ENCODE measurements at regions not wholly inside any gene's neighbourhood (a gene's known extent, or its start where the extent isn't known, plus 50 kb on each side); places are given as distances from the start of the nearest gene placed in this dataset.
"Not testable (repeated sequence)": the region's sequence is repeated elsewhere in the genome, so short reads cannot be mapped to it uniquely, and the experiment has no call there.

DNA sequence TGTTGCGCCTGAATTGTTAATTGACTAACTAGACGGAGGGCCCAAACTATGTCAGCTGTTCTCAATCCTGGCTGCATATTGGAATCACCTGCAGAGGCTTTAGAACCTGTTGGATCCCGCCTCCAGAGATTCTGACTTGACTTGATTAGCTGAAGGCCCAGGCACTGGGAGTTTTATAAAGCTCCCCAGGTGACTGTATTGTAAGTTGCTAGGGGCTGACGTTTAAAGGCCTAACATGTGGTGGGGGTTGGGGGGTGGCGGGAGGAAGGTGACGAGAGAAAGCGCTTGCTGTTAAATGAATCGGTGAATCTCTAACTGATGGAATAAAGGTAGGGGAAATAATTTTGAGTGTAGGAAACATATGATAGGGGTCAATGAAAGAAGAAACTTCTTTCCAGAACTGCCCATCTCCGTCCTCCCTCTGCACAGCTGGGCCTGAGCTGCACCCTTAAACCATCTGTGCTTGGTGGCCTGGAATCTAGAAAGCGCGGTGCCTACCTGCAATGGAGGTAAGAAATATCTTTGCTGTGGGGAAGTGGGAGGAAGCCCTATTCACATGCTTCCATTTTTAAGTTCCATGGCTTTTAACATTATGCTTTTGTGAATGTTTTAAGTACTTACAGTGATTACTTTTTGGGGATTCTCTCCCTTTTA is 225.0 kb upstream of the FAM3C start:
- no peak for DNase-seq (ENCODE audit: low spot score)

DNA sequence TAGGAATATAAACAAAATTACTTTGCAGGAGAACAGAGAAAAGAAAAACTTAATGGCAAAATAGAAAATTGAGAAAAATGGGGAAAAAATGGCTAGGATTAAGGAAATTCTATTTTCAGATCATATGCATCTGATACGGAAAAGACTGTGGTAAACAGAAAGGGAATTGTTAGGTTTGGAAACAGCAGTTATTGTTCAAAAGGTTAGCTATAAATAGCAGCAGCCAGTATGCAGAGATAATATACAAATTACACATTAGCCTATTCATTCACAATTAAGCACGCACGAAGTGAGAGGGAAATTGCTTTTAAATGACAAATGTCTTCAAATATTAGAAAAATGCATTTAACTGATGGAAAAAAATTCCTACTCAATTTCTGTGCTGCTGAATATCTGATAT is 224.1 kb upstream of the FAM3C start:
- no peak for DNase-seq (ENCODE audit: low spot score)

DNA sequence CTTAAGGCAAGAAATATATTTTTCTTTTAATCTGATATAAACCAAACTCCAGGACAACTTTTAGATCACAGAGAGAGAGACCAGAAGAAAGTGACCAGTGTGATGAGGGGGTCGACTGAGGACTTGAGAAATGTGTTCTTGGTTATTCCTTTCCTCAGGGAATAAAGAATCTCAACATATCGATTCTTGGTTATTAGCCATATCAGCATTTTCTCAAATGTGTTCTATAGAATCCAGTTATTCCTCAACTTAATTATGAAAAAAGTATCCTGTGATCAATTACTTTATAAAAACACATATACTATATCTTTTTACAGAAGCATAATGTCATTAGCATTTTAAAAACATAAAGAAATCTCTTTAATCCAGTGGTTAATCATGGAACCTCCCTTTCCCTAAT is 222.1 kb upstream of the FAM3C start:
- no peak for DNase-seq (ENCODE audit: low spot score)

DNA sequence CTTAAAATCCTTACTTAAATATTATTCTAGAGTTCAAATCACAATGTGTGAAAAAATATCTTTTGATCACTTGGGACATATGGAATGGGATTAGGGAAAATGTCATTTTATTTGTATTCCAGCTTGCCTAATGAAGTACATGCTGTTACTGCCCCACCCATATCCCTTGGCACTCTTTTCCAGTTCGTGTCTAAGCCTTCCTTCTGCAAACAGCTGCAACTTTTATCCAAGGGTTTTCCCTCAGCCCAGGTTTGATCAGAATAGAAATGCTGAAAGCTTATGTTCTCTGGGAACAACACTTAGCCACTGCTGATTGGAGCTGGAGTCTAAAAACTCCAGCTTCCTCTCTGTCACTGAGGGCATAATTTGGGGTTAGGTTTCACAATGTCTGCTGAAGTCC is 214.1 kb upstream of the FAM3C start:
- DNase-seq (ENCODE audit: low spot score), result no peak

DNA sequence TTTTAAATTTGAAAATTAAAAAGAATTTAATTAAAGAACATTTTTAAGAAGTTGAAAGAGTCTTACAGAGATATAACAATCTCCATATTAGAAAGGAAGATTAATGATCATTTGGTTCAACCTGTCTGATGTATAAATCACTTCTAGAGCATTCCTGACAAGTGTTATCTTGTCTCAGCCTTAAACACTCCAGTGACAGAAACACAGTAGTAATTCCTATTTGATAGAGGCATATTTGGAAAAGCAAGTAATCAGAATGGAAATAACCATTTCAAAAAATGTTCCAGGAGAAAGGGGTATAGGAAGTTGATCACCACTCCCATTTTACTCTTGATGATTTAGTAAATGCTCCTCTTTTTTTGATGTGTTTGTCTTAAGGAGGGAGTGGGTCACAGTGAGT is 213.1 kb upstream of the FAM3C start:
- DNase-seq (ENCODE audit: low spot score), result no peak

DNA sequence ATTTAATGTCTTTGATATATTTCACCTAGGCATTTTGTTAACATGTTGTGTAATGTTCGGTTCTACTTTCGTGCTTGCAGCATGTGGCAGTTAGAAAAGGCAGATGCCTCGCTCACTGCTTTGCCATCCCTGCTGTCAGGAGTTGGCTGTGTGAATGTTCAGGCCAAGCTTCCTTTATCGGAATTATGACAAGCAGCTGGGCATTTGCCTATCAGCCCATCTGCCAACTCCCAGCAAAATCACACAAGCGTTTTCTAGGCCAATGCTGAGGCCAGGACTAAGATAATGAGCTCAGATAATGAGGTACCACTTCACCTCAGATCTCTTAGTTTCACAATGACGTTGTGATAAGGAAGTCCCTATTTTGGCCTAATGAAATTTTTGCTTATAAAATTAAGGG is 212.7 kb upstream of the FAM3C start:
- DNase-seq (ENCODE audit: low spot score), result no peak

DNA sequence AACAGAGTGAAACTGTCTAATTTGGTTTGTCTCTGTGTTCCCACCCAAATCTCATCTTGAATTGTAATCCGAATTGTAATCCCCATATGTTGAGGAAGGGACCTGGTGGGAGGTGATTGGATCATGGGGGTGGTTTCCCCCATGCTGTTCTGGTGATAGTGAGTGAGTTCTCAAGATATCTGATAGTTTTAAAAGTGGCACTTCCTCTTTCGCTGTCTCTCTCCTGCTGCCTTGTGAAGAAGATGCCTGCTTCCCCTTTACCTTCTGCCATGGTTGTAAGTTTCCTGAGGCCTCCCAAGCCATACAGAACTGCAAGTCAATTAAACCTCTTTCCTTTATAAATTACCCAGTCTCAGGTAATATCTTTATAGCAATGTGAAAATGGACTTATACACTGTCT is 212.1 kb upstream of the FAM3C start:
- not testable (repeated sequence) for DNase-seq (ENCODE audit: low spot score)

DNA sequence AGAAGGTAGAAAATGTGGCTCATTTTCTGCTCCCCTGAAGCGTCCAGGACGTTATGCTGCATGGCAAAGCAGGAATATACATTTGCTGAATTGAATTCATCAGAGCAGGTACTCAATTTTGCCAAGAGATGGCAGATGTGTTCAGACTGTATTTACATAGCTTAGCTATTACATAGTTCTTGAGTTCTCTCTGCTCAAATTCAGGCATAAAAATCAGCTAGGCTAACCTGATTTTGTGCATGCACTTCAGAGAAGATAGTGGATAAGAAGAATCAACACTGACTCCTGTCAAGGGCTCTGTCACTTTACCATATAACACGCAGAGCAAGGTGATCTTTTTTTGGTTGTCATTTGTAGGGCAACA is 209.2 kb upstream of the FAM3C start:
- DNase-seq (ENCODE audit: low spot score), result no peak

DNA sequence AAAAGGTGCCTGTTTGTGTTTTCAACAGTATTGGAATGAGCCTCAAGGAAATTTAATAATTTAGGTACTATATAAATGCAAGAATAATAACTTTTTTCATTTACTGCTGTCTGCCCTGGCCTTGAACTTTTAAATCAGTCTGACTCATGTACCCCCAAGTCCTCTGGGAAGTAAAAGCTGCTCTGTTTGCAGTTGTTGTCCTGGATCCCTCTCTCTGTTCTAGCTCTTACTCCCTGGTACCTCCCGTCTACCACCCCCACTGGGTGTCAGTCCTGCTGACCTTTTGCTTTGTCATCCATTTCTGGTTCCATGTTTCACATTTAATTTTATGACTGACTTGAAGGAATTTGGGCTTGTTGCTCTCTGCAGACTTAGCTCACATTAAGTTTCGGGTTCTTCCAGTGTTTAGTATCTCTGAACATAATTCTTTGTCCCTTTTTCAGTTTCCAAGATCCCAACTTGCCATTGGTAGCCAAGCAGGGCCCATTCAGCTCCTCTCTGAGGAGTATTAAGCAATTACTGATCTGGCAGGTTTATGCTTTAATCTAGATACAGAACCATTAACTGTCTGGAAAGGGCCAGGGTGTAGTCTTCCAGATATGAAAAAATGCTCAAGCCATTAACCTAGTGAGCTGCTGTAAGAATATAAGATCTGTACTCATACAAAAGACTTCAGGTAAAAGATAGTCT is 208.7 kb upstream of the FAM3C start:
- no peak for DNase-seq (ENCODE audit: low spot score)

DNA sequence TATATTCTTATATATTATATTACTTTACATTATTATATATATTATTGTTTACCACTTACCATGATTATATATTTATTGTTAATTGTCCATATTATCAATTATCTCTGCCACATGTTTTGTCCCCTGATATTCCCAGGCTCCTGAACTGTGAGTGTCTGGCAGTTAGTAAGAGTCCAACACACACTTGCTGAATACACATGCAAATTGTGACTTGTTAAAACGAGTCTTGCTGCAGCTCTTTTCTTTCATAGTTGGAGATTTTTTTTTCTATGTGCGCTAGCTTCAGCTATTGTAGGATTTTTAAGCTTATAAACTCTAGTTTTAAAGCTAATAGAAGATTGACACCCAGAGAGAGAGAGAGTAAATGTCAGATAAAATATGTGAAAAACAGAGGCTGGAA is 207.8 kb upstream of the FAM3C start:
- DNase-seq (ENCODE audit: low spot score), result no peak

DNA sequence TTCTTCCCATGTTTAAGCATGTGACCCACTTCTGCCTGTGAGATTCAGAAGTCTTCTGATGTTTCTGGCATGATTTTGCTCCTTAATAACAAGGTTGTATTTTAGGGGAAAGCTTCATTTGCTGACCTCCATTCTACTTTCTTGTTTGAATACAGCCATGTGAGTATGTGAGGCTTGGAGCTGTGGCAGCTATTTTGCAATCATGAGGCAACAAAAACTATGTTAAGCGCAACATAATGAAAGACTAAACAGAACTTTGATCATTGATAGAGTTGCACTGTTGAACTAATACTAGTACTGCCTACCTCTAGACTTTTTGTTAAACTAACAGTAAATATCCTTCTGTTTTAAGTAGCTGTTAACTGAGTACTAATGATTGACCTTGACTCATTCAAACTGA is 203.8 kb upstream of the FAM3C start:
- no peak for DNase-seq (ENCODE audit: low spot score)

DNA sequence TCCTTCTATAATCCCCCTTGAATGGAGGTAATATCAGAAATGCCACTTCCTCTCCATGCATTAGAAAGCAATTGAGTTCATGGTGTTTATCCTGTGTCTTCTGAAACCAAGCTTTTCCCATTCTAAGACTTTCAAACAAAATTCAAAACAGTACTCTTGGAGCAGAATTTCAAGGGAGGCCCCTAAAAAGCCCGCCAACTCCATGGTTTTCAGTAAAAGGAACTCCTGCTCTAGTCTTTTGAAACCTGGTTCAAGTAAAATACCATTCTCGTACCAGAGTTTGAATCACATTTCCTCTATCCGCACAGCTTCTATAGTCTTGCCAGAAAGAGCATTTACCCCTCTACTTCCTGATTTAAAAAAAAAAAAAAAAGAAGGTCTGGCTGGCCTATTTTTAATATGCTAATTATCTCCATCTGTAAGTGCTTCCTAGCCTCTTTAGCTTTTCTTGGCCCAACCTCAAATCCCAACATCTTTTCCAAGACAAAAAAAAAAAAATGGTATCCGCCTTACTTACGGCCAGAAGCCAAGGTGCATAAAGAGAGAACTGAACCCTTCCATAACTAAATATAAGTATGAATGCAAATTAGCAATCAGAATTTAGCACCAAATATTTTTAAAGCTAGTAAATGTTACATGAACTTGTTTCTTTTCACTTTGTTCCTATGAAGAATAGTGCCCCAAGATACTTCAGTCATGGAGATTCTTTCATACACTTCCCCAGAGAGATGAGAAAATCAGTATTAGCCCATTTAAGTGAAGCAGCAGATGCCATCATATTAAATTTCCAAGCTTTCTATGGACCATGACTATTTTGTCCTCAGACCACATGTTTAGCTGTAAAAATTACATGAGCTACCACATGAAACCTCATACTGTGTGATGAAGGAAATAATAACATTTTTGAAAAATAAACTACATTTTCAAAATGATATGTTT is 199.9 kb upstream of the FAM3C start:
- DNase-seq (ENCODE audit: low spot score), result no peak

DNA sequence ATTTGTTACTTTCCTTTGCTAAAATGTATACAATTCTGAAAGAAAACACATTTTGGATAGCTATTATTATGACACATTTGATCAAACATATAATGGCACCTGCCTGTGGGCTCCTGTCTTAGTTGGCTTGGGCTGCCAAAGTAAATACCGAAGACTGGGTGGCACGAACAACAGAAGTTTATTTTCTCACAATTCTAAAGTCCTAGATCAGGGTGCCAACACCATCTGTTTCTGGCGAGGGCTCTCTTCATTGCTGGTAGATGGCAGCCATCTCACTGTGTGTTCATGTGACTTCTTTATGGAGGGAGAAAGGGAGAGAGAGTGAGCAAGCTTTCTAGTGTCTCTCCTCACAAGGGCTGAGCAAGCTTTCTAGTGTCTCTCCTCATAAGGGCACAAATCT is 195.8 kb upstream of the FAM3C start:
- DNase-seq (ENCODE audit: low spot score), result no peak

DNA sequence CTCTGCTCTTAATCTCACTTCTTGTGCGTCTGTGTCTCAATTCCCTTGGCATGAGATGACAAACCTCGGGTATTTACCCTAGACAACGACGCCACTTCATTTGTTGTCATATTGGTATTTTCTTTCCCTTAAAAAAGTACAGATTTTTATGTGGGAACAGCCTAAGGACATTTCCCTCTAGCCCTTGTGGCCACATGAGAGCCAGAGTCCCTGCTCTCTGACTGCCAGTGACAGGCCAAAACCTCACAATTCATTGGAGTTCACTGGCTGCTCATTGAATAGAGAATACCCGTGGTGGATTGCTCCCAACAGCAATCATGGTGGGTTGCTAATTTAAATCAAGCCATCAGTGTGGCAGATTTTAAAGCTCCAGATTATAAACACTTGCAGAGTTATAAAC is 191.3 kb upstream of the FAM3C start:
- no peak for DNase-seq (ENCODE audit: low spot score)

DNA sequence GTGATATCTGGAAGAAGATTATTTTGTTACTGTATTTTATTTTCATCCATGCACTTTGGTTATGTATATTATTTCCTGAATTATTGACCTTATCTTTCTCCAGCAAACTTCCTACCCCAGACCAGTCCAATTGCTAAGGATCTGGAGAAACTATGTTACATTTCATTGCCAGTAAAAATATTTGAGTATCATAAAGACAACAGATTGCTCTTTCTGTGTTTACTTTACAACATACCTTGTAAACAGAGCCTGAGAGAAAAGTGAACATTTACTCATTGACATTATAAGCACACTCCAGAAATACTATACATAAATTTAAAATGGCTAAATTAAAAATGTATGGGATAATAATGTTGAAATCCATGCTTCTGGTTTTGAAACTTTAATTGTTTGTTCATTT is 186.2 kb upstream of the FAM3C start:
- DNase-seq (ENCODE audit: low spot score), result no peak

DNA sequence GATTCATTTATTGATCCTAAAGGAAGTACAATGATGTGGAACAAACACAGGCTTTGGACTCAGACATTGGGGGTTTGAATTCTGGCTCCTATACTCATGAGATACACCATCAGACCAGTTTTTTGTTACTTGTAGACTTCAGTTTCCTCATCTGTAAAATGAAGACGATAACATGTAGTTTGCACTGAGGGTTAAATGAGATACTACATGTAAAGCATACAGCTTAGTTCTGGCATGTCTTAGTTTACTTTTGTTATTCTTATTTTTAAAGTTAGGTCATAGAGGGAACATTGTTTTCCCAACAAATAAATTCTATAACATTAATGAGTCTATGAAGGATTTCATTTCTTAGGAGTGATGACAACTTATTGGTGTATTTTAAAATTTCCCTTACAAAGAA is 183.5 kb upstream of the FAM3C start:
- DNase-seq (ENCODE audit: low spot score), result no peak

DNA sequence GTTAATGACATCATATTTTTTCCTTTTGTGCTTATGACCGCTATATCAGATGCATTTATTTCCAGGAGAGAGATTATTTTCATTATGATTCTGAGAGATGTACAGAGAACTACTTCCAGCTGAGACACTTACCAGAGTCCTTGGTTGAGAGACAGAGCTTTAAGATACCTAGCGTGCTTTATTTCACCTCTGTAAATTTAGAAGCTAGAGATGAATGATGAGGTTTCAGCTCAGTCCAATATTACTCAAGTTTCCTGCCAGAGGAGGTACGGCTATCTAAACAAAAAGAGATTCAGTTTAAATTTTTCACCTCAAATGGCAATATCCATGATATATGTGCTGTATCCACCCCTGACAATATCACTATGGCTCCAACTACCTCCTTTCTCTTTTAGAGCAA is 182.6 kb upstream of the FAM3C start:
- no peak for DNase-seq (ENCODE audit: low spot score)

DNA sequence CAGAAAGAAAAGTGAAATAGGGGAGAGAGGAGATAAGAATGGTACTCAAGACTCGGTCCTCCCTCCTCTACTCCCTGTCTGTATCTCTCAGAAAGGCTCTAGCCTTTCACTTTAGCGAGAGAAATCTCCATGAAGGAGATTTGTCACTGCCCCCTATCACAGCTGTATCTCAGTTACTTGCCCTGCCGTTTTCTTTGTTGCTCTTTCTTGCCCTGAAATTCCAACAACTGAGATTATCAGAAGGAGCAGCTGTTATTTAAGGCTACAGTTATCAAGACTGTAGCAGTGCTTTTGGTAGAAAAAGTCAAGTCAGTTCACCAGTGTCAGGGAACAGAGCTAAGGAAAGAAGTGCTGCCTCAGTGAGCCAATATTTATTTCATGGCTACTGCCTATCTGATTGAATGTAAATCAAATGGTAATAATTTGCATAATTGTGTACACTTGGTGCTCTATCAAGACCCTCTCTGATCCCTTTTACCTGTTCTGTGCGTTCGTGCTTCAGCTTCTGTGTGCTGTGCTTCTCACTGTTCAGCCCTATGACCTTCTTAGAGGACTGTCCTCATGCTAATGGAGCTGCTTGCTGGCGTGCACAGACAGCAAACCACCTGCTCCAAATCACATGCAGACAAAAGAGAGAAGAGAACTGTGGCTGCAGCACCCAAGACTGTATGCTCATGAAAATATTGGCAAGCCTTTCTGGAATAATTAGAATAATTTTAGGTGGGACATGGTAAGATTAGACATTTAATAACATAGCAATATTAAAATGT is 180.2 kb upstream of the FAM3C start:
- no peak for DNase-seq (ENCODE audit: low spot score)

DNA sequence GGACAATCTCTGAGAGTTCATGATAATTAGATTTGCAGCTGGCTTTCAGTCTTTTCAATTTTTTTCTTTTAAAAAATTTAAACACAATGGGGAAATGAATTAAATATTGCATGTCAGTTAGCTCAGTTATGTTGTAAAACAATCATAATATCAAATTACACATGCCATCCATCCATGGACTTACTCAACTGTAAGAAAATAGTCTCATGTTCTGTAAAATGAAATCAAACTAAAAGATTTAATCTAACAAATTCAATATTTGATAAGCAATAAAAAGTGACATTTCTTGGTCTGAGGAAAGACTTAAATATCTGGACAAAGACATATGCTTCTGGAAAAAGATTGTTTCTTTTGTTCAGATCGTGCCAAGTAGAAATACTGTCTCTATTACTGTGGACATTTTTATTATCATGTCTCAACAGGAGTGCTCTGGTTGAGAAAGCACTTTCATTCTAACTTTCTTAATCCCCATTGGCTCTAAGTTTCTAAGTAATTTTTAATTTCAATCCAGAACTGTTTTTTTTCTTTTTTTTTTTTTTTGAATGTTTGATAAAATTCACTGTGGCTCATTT is 179.2 kb upstream of the FAM3C start:
- no peak for DNase-seq (ENCODE audit: low spot score)

DNA sequence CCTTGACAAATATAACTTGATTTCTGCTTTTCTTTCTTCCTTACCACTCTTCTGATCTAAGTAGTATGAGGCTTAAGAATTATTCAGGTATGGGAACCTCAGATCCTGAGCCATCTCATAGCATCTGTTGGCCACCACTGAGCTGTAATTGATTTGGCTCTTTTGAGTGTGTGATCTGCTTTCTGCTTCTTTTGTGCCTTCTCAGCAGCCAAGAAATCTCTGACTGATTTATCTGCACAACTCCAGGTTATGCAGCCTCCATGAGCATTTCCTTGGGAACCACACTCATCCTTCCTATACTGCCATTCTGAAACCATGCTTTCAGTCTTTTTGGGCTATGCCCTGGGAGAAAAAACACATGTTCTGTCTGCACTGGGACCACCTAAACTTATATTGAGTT is 178.0 kb upstream of the FAM3C start:
- no peak for DNase-seq (ENCODE audit: low spot score)

DNA sequence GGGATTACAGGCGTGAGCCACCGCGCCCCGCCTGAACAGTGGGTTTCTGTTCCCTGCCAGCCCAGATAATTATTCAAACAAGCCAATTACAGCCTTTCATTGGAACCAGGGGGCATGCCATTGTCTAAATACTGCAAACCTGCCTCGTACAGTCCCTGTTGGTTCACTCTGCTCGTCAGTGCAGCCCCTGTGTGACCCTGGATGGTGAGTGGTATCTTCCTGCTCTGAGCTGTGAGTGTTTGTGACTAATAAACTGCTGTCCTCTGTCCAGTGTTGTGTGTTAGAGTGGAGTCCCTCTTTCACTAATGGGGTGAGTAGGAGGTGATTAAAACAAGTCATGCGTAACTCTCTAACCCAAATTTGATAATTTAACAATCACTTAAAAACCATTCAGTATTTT is 176.5 kb upstream of the FAM3C start:
- DNase-seq (ENCODE audit: low spot score), result no peak

DNA sequence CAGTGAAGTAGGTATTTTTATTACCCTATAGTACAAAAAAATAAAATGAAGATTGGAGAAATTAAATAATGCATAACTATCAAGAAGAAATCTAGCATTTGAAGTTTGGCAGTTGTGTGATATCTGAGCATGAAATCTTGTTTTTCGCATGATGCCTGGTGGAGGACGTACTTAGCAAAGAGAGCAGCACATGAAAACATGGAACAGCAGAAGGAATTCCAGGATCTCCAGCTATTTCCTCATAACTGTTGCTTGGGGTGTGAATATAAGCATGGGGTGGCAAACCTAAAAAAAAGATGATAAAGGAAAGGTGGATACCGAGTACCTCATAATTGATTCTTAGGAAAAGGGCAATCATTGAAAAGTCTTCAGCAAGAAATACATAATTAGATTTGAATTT is 174.3 kb upstream of the FAM3C start:
- DNase-seq (ENCODE audit: low spot score), result no peak
